ENCODE measurements at regions not wholly inside any gene's neighbourhood (a gene's known extent, or its start where the extent isn't known, plus 50 kb on each side); places are given as distances from the start of the nearest gene placed in this dataset.

DNA sequence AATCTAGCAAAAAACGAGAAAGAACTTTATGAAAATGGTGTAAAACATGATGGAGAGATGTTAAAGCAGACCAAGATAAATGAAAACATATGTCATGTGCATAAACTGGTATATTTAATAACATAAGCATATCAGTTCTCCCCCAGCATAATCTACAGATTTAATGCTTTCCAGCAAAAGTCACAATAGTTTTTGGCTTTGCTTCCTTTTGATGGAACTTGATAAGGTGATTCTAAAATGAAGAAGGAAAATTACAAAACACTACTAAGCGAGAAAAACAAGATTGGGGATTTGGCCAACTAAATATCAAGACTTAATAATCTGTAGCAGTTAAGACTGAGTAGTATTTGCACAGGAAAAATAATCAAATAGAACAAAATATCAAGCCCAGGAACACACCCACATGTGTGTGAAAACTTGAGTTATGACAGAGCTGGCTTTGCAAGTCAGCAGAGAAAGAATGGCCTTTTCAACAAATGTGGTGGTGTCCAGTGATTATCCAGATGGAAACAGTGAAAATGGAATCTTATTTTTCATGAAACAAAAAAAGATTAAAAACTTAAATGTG lies 83.7 kb upstream of the L3MBTL4 start:
- TF ChIP-seq, protein P1, sequence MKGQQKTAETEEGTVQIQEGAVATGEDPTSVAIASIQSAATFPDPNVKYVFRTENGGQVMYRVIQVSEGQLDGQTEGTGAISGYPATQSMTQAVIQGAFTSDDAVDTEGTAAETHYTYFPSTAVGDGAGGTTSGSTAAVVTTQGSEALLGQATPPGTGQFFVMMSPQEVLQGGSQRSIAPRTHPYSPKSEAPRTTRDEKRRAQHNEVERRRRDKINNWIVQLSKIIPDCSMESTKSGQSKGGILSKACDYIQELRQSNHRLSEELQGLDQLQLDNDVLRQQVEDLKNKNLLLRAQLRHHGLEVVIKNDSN (CRISPR knock-in tag; IDR thresholded peaks at IDR 0.05), result no peak
- TF ChIP-seq ZNF263 (CRISPR knock-in tag; IDR thresholded peaks at IDR 0.05; ENCODE audit: low read depth) (no peak), CTCF (IDR thresholded peaks at IDR 0.05) (no peak)
